NCI-H345 treated with DMSO at 0.1 percent for 48 hours (cell line): ENCODE measurements at regions not wholly inside any gene's neighbourhood (a gene's known extent, or its start where the extent isn't known, plus 50 kb on each side); places are given as distances from the start of the nearest gene placed in this dataset.
"Not testable (repeated sequence)": the region's sequence is repeated elsewhere in the genome, so short reads cannot be mapped to it uniquely, and the experiment has no call there.

Experiments
- DNase-seq: peaks from one replicate; lab custom pipeline; 2025; ENCODE audit not compliant: unreplicated experiment; lab: John Stamatoyannopoulos, UW

DNA sequence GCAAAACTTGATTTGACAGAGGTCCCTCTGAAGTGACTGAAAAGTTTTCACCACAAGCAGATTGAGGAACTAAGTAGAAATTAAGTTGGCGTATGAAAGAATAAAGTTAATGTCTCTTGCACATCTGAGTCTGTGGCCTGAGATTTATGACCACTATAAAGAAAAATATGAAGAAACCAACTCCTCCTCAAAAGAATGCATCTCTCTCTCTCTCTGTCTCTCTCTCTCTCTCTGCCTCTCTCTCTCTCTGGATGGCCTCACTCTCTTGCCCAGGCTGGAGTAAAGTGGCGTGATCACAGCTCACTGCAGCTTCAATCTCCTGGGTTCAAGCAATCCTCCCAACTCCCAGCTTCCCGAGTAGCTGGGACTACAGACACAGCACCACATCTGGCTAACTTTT, 55.2 kb downstream of the RPL22L1 start:
- DNase-seq: no peak

DNA sequence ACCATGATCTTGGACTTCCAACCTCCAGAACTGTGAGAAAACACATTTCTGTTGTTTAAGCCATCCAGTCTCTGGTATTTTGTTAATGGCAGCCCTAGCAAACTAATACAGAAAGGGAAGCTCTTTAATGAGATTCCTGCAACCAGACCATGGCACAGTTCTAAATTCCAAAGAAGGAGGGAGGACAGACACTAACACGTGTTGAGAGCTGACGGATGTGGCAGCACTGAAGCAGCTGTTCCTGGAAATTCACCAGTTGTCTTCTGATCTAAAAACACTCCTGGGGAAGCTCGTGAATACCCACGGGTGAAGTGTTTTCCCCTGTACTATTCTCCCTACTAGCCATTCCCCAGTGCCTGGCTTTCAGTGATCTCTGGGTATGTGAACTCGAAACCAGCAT, 56.7 kb downstream of the RPL22L1 start:
- no peak for DNase-seq

DNA sequence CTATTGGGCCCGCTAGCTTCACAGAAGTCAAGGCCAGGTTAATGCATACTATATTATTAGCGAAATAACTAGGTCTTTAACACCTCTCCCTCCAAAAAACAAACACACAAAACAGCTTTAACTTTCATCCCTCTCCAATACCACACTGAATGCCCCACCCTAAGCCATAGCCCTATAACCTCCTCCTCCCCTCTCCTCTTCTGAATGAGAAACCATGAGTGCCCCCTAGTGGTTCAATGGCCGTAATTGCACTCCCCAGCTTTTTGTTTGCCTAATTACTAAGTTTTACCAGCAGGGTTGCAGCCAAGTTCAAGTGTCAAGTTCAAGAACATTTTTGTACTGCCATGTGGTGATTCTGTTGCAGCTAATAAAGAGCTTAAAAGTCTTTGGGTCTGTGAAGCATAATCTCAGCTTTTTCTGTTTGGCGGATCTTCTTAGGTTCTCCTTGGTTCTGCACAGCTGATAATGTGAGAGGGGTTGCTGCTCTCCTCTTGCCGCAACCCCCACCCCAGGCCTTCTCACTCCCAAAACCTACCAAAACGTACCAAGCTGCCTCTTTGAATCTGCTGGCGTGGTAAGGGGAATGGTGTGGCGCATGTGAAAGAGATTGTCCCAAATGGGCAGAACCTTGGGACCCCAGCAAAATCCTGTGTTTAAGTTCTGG, 57.9 kb downstream of the RPL22L1 start:
- DNase-seq: peak; percentile 55

DNA sequence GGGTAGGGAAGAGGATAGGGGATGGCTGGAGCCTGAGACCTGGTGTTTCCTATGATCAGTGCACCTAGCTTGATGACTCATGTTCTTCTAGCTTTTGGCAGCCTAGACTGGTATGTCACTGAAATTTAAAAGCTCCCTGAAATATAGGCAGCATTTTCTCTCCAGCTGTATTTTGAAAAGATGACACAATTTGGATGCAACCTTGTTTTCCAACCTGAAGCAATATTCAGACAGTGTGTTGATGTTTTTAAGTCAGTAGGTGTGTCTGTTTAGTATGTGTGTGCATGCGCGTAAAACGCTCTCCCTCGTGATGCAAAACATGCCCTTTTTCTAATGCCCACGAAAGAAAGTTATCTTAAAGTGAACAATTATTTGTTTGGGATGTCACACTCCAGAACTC, 58.5 kb downstream of the RPL22L1 start:
- no peak for DNase-seq

DNA sequence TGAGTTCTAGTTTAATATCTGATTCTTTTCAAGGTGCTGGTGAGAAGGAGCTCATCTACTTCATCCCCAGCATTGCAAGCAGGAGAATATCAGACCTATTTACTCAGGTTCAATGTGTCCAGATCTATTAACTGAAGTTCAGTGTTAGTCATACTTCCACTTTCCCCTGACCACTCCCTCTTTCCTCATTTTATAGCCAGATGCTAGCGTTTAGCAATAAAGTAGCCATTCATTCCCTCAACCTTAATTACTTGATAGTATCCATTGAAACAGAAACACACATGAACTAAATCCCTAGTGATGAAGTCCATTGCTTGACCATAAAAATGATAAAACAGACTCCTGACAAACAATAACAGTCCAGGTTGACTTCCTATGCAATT, 60.0 kb downstream of the RPL22L1 start:
- no peak for DNase-seq

DNA sequence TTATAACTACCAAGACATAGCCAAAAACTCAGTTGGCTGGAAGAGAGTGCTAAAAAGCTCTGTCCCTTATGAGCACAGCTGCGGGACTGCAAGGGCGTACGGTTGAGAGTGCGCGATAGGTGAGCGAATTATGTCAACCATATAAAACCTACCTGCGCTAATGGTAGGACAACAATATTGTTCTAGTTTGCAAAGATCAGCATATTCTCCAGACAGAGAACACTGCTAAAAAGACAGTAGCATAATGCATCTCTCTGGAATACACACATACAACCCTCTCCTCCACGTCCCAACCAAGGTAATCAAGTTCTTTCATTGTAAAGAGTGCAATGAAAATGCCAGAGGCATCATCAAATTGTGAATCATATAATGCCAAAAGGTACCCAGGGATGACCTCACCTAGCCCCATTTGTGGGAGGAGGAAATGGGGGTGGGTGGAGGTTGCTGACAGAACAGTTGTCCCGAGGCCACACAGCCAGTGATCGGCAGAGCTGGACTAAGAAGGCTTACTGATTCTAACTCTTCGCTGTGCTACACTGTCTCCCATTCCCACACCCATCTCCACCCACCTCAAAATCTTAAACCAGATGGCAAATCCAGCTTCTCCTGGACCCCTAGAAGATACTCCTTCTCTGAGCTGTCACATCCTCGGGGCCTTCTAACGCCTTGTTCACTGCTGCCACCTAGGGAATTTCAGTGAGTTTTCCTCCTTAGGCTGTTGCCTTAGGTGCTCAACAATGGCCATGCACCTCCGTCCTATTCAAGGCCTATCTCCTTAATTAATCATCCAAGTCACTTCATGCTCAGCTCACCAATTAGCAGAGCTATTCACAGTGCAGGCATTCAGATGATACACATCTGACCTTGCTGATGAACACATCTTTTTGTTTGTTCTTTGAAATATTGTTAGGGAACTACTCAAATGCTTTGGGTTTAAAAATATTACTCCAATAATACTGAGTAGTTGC, 60.7 kb downstream of the RPL22L1 start:
- peak; percentile 8 for DNase-seq

DNA sequence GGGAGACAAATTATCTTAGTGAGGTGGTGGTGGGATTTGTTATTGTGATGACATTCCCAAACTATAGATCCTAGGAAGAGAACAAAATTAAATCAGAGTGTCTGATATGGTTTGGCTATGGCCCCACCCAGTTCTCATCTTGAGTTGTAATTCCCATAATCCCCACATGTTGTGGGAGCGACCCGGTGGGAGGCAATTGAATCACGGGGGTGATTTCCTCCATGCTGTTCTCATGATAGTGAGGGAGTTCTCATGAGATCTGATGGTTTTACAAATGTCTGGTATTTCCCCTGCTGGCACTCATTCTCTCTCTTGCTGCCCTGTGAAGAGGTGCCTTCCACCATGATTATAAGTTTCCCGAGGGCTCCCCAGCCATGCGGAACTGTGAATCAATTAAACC, 62.0 kb downstream of the RPL22L1 start:
- DNase-seq: no peak

DNA sequence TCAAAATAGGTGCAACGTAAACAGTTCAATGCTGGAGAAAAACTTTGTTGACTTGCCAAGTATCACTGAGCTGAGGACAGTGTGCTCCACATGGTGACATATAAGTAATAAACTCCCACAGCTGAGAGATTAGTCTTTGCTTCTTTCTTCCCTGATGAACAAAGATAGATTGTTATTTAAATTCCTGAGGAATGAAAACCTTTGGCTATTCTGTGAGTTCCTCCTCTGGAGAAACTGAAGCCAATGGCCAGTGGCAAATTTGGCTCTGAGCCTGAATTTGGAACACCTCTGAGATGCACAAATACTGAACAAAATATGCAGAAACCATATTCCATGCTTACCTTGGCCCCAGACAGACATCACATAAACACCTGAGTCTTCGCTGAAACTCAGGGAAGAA, 63.3 kb downstream of the RPL22L1 start:
- no peak for DNase-seq

DNA sequence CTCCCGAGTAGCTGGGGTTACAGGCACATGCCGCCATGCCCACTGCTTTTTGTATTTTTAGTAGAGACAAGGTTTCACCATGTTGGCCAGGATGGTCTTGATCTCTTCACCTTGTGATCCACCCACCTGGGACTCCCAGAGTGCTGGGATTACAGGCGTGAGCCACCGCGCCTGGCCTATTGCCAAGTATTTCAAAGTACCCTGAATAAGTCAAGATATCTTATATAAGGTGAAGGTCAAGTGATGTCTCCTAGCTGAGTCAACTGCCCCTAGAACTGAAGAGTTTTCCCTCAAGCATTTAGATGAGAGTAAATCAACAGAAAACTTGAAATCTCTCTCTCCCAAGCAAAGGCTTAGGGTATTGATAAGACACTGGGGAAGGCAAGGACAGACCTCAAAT, 63.9 kb downstream of the RPL22L1 start:
- no peak for DNase-seq

DNA sequence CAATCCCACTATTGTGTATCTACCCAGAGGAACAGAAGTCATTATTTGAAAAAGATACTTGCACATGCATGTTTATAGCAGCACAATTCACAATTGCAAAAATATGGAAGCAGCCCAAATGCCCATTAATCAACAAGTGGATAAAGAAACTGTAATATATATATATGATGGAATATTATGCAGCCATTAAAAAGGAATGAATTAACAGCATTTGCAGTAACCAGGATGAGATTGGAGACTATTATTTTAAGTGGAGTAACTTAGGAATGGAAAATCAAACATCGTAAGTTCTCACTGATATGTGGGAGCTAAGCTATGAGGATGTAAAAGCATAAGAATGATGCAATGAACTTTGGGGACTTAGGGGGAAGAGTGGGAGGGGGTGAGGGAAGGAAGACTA, 64.7 kb downstream of the RPL22L1 start:
- DNase-seq: not testable (repeated sequence)

DNA sequence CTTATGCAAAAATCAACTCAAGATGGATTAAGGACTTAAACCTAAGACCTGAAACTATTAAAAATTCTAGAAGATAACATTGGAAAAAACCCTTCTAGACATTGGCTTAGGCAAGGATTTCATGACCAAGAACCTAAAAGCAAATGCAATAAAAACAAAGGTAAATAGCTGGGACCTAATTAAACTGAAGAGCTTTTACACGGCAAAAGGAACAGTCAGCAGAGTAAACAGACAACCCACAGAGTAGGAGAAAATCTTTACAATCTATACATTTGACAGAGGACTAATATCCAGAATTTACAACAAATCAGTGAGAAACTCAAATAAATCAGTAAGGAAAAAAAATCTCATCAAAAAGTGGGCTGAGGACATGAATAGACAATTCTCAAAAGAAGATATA, 65.4 kb downstream of the RPL22L1 start:
- not testable (repeated sequence) for DNase-seq

DNA sequence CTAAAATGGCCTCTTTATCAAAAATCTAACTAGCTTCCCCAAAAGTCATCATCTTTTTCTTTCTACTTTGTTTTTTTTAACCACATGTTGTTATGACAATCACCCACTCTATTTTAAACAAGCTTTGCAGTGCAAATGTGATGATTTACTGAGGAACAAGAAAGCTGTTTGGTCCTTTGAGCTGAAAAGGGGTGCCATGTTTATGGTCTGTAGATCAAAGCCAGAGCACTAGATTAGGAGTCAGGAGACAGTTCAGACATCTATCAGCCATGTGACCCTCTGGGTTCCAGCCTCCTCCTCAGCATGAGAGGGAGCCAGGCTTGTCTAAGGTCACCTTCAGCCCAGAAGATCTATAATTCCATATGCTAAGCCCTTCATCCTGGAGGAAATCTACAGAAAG, 65.9 kb downstream of the RPL22L1 start:
- no peak for DNase-seq

DNA sequence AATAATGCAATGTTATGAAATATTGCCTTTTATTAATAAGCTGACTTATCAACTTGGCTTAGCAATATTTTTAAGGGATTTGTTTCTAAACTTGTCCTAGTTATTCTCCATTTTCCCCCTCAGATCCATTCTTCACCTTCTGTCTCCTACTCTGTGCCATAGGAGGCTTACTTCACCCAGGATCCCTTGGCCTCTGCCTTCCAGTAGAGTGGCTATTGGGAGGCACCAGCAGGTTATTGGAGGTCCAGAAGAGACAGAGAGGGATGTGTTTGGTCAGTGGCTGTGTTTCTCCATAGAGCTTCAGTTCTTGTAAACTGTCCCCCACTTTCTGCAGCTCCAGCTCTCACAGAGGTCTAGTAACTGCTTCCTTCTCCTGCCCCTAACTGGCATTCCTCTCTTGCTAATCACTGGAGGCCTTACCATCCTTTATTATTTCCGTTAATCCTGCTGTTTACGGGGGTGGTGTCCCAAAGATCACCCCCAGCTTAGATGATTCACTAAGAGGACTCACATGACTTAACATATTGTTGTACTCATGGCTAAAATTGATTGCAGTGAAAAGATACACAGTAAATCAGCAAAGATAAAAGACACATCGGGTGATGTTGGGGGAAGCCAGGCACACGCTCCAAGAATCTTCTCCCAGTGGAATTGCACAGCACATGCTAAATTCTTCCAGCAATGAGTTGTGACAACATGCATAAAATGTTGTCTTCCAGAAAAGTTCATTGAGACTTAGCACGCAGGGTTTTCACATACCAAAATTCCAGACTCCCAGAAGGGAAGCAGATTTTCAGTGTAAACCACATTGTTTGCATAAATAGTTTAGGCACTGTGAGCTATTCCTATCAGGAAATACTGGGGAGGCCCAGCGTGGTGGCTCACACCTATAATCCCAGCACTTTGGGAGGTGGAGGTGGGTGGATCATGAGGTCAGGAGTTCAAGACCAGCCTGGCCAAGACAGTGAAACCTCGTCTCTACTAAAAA, 67.5 kb downstream of the RPL22L1 start:
- DNase-seq: no peak

DNA sequence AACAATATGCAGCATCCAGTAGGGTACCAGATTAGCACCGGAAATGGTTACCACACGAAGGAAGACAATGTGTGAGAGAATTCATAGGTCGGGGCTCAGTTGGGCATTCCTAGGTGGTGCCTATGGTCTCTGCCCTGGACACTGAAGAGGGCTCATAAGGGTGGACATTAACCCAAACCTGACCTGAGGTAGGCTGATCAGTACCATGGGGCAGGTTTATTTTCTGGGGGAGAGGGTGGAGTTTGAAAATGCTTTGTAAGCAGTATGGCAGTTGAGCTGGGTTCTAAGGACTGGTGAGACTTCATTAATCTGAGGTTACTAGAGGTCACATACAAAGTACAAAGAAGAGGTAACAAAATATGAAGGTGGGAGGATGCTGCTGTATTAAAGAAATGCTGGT, 68.4 kb downstream of the RPL22L1 start:
- no peak for DNase-seq

DNA sequence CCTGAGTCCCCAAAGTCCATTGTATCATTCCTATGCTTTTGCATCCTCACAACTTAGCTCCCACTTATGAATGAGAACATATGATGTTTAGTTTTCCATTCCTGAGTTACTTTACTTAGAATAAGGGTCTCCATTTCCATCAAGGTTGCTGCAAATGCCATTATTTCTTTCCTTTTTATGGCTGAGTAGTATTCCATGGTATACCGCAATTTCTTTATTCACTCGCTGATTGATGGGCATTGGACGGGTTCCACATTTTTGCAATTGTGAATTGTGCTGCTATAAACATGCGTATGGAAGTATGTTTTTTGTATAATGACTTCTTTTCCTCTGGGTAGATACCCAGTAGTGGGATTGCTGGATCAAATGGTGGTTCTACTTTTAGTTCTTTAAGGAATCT, 69.7 kb downstream of the RPL22L1 start:
- not testable (repeated sequence) for DNase-seq

DNA sequence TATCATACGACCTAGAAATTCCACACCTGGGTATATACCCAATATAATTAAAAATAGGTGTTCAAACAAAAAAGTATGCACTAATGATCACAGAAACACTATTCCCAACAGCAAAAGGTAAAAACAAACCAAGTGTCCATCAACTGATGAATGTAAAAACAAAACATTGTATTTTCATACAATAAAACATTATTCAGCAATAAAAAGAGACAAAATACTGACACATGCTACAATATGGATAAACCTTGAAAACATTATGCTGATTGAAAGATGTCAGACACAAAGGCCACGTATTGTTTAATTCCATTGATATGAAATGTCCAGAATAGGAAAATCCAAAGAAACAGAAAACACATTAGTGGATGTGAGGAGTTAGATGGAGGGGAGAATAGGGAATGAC, 71.0 kb downstream of the RPL22L1 start:
- DNase-seq: no peak

DNA sequence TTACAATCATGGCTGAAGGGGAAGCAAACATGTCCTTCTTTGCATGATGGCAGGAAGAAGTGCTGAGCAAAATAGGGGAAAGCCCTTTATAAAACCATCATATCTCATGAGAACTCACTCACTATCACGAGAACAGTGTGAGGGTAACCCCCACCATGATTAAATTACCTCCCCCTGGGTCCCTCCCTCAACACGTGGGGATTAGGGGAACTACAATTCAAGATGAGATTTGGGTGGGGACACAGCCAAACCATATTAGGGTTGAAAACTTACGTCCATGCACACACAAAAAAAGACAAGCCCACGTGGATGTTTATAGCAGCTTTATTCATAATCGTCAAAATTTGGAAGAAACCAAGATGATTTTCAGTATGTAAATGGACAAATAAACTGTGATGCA, 72.3 kb downstream of the RPL22L1 start:
- DNase-seq: no peak

DNA sequence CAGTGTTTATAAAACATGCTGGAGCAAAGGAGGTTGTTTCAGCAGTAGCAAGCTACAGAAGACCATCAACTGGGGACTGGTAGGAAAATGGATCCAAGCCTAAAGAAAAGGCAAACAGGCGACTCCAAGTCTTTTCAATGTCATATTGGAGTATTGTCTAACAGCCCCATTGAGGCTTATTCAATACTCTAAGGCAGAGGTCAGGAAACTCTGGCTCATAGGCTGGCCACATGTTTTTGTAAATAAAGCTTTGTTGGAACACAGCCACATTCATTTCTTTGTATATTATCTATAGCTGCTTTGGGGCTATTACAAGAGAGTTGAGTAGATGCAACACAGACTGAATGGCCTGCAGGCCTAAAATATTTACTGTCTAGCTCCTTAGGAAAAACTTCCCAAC, 77.5 kb downstream of the RPL22L1 start:
- no peak for DNase-seq

DNA sequence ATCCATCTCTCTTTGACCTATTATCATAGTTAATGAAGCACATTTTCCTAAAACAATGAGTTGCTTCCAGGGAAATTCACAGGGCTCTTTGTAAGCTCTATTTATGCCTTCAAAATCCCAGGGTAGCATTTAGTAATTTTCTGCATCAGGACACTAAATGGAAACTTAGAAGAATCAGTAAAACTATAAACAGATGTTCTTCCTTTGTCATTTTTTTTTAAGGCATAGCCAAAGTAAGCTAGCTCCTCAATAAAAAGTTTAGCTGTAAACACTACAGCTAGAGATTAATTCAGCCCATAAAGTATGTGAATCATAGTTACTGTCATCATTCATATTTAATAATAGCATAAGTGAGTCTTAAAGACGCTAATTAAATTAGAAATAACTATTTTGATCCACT, 79.3 kb downstream of the RPL22L1 start:
- DNase-seq: no peak

DNA sequence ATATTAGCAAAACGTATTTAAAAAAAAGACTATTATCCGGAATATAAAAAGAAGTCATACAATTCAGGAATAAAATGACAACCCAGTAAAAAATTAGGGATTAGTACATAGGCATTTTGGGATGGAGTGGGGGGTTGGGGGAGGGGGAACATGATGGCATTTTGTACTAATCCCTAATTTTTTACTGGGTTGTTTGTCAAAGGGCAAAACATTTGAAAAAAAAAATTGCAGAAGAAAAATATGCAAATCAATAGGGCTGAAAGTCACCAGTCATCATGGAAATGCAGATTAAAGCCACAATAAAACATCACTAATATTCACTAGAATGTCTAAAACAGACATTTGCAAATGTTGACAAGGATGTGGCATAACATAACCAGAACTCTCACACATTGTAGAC, 82.5 kb downstream of the RPL22L1 start:
- DNase-seq: no peak

DNA sequence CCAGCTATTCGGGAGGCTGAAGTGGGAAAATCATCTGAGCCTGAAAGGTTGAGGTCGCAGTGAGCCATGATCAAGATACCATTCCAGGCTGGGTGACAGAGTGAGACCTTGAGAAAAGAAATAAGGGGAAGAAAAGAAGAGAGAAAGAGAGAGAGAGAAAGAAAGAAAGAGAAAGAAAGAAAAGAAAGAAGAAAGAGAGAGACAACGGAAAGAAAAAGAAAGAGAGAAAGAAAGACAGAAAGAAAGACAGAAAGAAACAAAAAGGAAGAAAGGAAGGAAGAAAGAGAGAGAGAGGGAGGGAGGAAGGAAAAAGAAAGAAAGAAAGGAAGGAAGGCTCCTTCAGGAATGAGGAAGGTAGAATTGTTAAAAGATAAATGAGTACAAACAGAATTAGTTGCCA, 84.5 kb downstream of the RPL22L1 start:
- no peak for DNase-seq
